ENCODE measurements at regions not wholly inside any gene's neighbourhood (a gene's known extent, or its start where the extent isn't known, plus 50 kb on each side); places are given as distances from the start of the nearest gene placed in this dataset.

- Histone ChIP-seq H3K9me2 (replicated peaks; ENCODE audit: control insufficient read depth, low read length) (no peaks in the 10 kb centered on the region), H3F3A (ENCODE audit: control insufficient read depth, insufficient read depth) (no peaks in the 10 kb centered on the region), H3K36me3 (ENCODE audit: control insufficient read depth, low read length) (peaks cover 15% of the 10 kb centered on the region), H3K4me2 (ENCODE audit: low read length) (no peak overlapping the region), H3K9me3 (ENCODE audit: control insufficient read depth, insufficient read depth, low read length) (no peaks in the 10 kb centered on the region), H3K4me1 (ENCODE audit: control insufficient read depth, low read length) (no peaks in the 10 kb centered on the region), H3K4me3 (ENCODE audit: low read length) (no peak overlapping the region), H3K27me3 (ENCODE audit: control insufficient read depth, low read length) (no peaks in the 10 kb centered on the region), H3K79me2 (ENCODE audit: control insufficient read depth, low read length) (peaks cover 70% of the 10 kb centered on the region), H3K27ac (ENCODE audit: low read depth, low read length) (no peak overlapping the region), H4K20me1 (ENCODE audit: control insufficient read depth, insufficient read depth, low read depth, low read length) (peaks cover 4% of the 10 kb centered on the region; the same call in 1 of the 2 replicates)
- TF ChIP-seq EZH2phosphoT487 (IDR thresholded peaks at IDR 0.05; ENCODE audit: borderline replicate concordance, low read length) = no peak
- no peak for TF ChIP-seq CTCF (IDR thresholded peaks at IDR 0.05; ENCODE audit: low read depth, low read length, poor library complexity, severe bottlenecking)
Measured at GRCh38 chr18:46222093-46222492, 117.9 kb downstream of the HAUS1 start.

- H3K79me2 ChIP-seq (ENCODE audit: control insufficient read depth, low read length) = peaks cover 65% of the 10 kb centered on the region
- no peaks in the 10 kb centered on the region for H3K9me2 ChIP-seq (replicated peaks; ENCODE audit: control insufficient read depth, low read length)
- H3K4me2 ChIP-seq (ENCODE audit: low read length) = no peak overlapping the region
- H3K27ac ChIP-seq (ENCODE audit: low read depth, low read length) = no peak overlapping the region
- H3K36me3 ChIP-seq (ENCODE audit: control insufficient read depth, low read length) = peaks cover 11% of the 10 kb centered on the region
- TF ChIP-seq CTCF (IDR thresholded peaks at IDR 0.05; ENCODE audit: low read depth, low read length, poor library complexity, severe bottlenecking) (no peak), EZH2phosphoT487 (IDR thresholded peaks at IDR 0.05; ENCODE audit: borderline replicate concordance, low read length) (no peak)
- H3K27me3 ChIP-seq (ENCODE audit: control insufficient read depth, low read length) = no peaks in the 10 kb centered on the region
- no peak overlapping the region for H3K4me3 ChIP-seq (ENCODE audit: low read length)
- peaks cover 4% of the 10 kb centered on the region; the same call in 1 of the 2 replicates for H4K20me1 ChIP-seq (ENCODE audit: control insufficient read depth, insufficient read depth, low read depth, low read length)
- H3K9me3 ChIP-seq (ENCODE audit: control insufficient read depth, insufficient read depth, low read length) = no peaks in the 10 kb centered on the region
- peaks cover 3% of the 10 kb centered on the region for H3K4me1 ChIP-seq (ENCODE audit: control insufficient read depth, low read length)
- no peaks in the 10 kb centered on the region for H3F3A ChIP-seq (ENCODE audit: control insufficient read depth, insufficient read depth)
Measured at GRCh38 chr18:46222710-46223360, 118.7 kb downstream of the HAUS1 start.

GRCh38 chr18:46224181-46224775 is 120.1 kb downstream of the HAUS1 start:
- Histone ChIP-seq H3F3A (ENCODE audit: control insufficient read depth, insufficient read depth) (no peaks in the 10 kb centered on the region), H4K20me1 (ENCODE audit: control insufficient read depth, insufficient read depth, low read depth, low read length) (peaks cover 4% of the 10 kb centered on the region; the same call in 1 of the 2 replicates), H3K27ac (ENCODE audit: low read depth, low read length) (no peak overlapping the region), H3K4me3 (ENCODE audit: low read length) (no peak overlapping the region), H3K36me3 (ENCODE audit: control insufficient read depth, low read length) (no peaks in the 10 kb centered on the region), H3K27me3 (ENCODE audit: control insufficient read depth, low read length) (no peaks in the 10 kb centered on the region), H3K9me2 (replicated peaks; ENCODE audit: control insufficient read depth, low read length) (no peaks in the 10 kb centered on the region), H3K79me2 (ENCODE audit: control insufficient read depth, low read length) (peaks cover 52% of the 10 kb centered on the region), H3K9me3 (ENCODE audit: control insufficient read depth, insufficient read depth, low read length) (no peaks in the 10 kb centered on the region), H3K4me2 (ENCODE audit: low read length) (no peak overlapping the region), H3K4me1 (ENCODE audit: control insufficient read depth, low read length) (peaks cover 6% of the 10 kb centered on the region)
- TF ChIP-seq EZH2phosphoT487 (IDR thresholded peaks at IDR 0.05; ENCODE audit: borderline replicate concordance, low read length) = no peak
- no peak for TF ChIP-seq CTCF (IDR thresholded peaks at IDR 0.05; ENCODE audit: low read depth, low read length, poor library complexity, severe bottlenecking)

Data from DOHH2 (cell line).